Parathyroid adenoma (tissue), 2 donors: ENCODE measurements at regions not wholly inside any gene's neighbourhood (a gene's known extent, or its start where the extent isn't known, plus 50 kb on each side); places are given as distances from the start of the nearest gene placed in this dataset.
"Not testable (repeated sequence)": the region's sequence is repeated elsewhere in the genome, so short reads cannot be mapped to it uniquely, and the experiment has no call there.

Source experiments
- H2AFZ ChIP-seq: fragments of 300-600 bp; sonication (generic); one replicate; pipeline ENCODE4 v1.7.0; 2017; ENCODE audit warnings: antibody characterized with exemption, mild to moderate bottlenecking
- H3K27ac ChIP-seq: fragments of 300-600 bp; sonication (generic); one replicate; pipeline ENCODE4 v1.7.0; 2017
- H3K27me3 ChIP-seq: fragments of 300-600 bp; sonication (generic); one replicate; pipeline ENCODE4 v1.7.0; 2017; ENCODE audit warnings: low read length; ENCODE audit not compliant: control insufficient read depth, insufficient read depth
- H3K36me3 ChIP-seq: fragments of 300-600 bp; sonication (generic); one replicate; pipeline ENCODE4 v1.7.0; 2017; ENCODE audit warnings: low read length; ENCODE audit not compliant: control insufficient read depth, insufficient read depth
- H3K4me1 ChIP-seq: fragments of 300-600 bp; sonication (generic); one replicate; pipeline ENCODE4 v1.7.0; 2017; ENCODE audit warnings: control low read depth
- H3K4me2 ChIP-seq: fragments of 300-600 bp; sonication (generic); one replicate; pipeline ENCODE4 v1.7.0; 2017; ENCODE audit warnings: low read length
- H3K4me3 ChIP-seq: fragments of 300-600 bp; sonication (generic); one replicate; pipeline ENCODE4 v1.7.0; 2017; ENCODE audit warnings: low read depth, low read length
- H3K79me2 ChIP-seq: fragments of 300-600 bp; sonication (generic); one replicate; pipeline ENCODE4 v1.7.0; 2017; ENCODE audit warnings: control low read depth
- H3K9ac ChIP-seq: fragments of 300-600 bp; sonication (generic); one replicate; pipeline ENCODE4 v1.7.0; 2017; ENCODE audit warnings: mild to moderate bottlenecking
- H3K9me3 ChIP-seq: fragments of 300-600 bp; sonication (generic); one replicate; pipeline ENCODE4 v1.7.0; 2017; ENCODE audit warnings: low read length; ENCODE audit not compliant: control insufficient read depth
- TF ChIP-seq, protein P1 (sequence below): fragments of 300-600 bp; sonication (generic); IDR thresholded peaks from one replicate; pipeline ENCODE4 v1.7.0; 2017; ENCODE audit warnings: antibody characterized with exemption, mild to moderate bottlenecking
- donor health status: primary hyperparathyroidism.

DNA sequence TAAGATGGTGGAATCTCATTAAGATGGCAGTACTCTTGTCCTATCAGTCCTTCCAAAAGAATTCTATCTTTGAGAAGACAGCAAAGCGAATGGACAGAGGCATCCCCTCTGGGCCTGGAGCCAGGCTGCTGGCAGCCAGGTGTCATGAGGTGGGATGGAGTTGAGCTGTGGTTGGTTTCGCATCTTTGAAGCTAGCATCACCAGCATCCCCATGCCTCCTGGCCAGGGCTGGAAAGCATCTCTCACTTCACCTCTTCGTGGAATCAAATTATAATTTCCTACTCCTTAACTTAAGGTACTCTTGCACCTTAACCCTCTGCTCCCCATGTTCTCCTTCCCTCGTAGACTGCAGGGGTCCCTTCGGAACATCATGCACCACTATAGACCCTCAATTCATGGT, 248.3 kb downstream of the GADD45G start:
- Histone ChIP-seq H3K4me1 (peaks cover 7% of the 10 kb centered on the region), H3K4me2 (no peak overlapping the region), H3K27ac (no peak overlapping the region)

DNA sequence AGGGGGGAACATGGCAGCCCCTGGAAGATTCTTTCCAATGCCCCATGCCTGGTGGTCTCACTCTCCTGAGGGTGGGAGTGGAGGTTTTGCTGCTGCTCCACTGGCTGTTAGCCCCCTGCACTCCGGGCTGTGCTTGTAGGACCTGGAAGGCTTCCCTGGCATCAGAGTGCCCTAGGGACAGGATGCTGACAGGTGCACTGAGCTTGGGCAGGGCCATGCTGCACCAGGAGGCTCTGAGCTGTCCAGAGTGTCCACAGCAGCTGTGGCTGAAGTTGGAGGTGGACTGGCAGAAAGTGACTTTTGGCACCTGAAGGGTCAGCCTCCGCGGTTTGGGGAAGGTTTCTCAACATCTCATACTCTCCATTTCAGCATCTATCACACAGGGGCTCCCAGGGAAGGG, 249.1 kb downstream of the GADD45G start:
- H3K9ac ChIP-seq: no peak overlapping the region
- TF ChIP-seq, protein P1, sequence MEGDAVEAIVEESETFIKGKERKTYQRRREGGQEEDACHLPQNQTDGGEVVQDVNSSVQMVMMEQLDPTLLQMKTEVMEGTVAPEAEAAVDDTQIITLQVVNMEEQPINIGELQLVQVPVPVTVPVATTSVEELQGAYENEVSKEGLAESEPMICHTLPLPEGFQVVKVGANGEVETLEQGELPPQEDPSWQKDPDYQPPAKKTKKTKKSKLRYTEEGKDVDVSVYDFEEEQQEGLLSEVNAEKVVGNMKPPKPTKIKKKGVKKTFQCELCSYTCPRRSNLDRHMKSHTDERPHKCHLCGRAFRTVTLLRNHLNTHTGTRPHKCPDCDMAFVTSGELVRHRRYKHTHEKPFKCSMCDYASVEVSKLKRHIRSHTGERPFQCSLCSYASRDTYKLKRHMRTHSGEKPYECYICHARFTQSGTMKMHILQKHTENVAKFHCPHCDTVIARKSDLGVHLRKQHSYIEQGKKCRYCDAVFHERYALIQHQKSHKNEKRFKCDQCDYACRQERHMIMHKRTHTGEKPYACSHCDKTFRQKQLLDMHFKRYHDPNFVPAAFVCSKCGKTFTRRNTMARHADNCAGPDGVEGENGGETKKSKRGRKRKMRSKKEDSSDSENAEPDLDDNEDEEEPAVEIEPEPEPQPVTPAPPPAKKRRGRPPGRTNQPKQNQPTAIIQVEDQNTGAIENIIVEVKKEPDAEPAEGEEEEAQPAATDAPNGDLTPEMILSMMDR: no peak
- no peaks in the 10 kb centered on the region for H3K27me3 ChIP-seq
- no peaks in the 10 kb centered on the region for H3K79me2 ChIP-seq
- no peaks in the 10 kb centered on the region for H3K9me3 ChIP-seq
- H3K4me2 ChIP-seq: no peak overlapping the region
- no peak overlapping the region for H2AFZ ChIP-seq
- H3K4me3 ChIP-seq: no peak overlapping the region
- H3K27ac ChIP-seq: no peak overlapping the region
- H3K36me3 ChIP-seq: no peaks in the 10 kb centered on the region
- H3K4me1 ChIP-seq: peaks cover 7% of the 10 kb centered on the region

More for the DNA sequence above, 248.3 kb downstream of the GADD45G start:
- no peak overlapping the region for H3K9ac ChIP-seq
- H3K79me2 ChIP-seq: no peaks in the 10 kb centered on the region
- H3K36me3 ChIP-seq: no peaks in the 10 kb centered on the region
- no peak overlapping the region for H3K4me3 ChIP-seq
- no peaks in the 10 kb centered on the region for H3K9me3 ChIP-seq
- H3K27me3 ChIP-seq: no peaks in the 10 kb centered on the region
- TF ChIP-seq, protein P1: no peak
- H2AFZ ChIP-seq: no peak overlapping the region

DNA sequence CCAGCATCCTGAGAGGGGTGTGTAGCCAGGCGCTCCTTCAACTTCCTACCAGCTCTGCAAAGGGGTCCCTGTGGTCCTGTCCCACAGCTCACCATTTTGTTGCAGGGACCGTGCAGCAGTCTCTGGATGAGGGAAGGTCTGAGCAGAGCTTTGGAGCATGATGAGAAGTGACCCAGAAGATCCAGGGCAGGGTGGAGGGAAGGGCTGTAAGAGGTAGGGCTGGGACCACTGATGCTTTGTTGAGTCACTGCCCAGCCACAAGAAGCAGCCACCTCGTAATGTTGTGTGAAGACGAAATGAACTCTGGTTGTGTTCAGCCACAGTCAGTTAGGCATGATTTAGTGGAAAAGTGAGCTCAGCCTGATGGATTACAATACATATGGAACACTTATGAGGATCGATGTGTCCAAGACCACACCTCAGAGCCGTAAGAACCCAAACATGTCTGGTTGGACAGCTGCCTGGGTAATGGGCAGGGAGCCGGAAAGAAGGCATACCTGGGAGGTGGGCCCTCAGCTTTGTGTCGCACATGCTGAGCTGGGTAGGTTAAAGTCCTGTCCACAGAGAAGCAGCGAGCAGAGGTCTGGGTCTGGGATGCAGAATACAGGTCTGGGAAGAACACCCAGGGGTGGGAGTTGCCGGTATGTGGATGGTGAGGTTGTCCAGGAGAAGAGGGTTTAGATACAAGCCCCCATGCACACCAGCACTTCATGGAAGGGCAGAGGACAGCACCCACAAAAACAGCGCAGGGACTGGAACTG, 250.1 kb downstream of the GADD45G start:
- no peaks in the 10 kb centered on the region for H3K36me3 ChIP-seq
- H3K27me3 ChIP-seq: no peaks in the 10 kb centered on the region
- H3K4me1 ChIP-seq: peaks cover 7% of the 10 kb centered on the region
- H3K79me2 ChIP-seq: no peaks in the 10 kb centered on the region
- no peak overlapping the region for H3K4me3 ChIP-seq
- no peak overlapping the region for H3K9ac ChIP-seq
- no peak overlapping the region for H2AFZ ChIP-seq
- TF ChIP-seq, protein P1: no peak
- no peak overlapping the region for H3K4me2 ChIP-seq
- no peak overlapping the region for H3K27ac ChIP-seq
- no peaks in the 10 kb centered on the region for H3K9me3 ChIP-seq

DNA sequence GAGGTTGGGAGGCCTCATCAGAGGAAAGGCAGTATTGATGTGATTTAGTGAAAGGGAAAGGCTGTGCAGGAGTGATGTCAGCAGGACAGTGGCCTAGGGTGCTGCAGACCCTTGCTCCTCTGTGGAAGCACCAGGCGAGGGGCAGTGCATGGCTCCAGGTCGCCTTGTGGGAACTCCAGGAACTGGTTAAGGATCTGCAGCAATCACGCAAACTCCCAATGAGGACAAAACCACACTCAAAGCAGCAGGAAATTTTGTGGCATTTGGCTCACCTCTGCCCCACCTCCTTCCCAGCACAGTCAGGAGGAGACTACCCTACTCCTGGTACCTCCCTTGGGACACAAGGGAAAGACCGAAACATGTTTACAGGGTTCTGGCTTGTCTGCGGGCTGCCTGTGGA, 251.5 kb downstream of the GADD45G start:
- not testable (repeated sequence) for H3K4me3 ChIP-seq, H3K27me3 ChIP-seq, H3K79me2 ChIP-seq, H3K4me1 ChIP-seq, H3K9ac ChIP-seq, H3K36me3 ChIP-seq, H3K4me2 ChIP-seq, H2AFZ ChIP-seq, H3K27ac ChIP-seq, H3K9me3 ChIP-seq

DNA sequence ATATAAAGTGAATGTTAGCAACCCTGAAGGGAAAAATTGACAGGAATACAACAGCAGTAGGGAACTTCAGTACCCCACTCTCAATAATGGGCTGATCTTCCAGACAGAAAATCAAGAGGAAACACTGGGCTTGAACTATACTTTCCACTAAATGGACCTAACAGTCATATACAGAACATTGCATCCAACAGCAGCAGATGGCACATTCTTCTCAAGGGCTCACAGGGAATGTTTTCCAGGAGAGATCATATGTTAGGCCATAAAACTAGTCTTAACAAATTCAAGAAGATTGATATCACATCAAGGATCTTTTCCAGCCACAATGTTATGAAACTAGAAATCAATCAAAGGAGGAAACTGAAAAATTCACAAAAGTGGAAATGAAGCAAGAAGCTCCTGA, 252.1 kb downstream of the GADD45G start:
- not testable (repeated sequence) for H3K27ac ChIP-seq, H3K79me2 ChIP-seq, H3K9me3 ChIP-seq

DNA sequence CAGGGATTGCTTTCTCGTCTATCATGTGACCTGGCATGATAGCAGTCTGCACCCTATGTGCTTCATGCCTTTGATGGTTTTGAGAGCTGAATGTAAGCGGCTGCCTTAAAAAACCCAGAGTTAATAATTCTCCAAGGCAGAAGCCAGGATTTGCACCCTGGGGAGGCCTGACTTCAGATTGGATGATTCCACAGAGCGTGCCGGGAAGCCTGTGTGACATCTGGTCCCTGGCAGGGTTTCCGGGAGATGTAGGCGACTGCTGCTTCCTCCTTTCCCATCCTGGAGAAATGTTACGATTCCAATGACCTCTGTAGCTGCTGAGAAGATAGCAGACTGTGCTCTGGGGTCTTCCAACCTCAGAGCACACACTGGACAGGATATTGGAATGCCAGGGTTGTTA, 255.0 kb downstream of the GADD45G start:
- not testable (repeated sequence) for H3K9ac ChIP-seq, H3K4me1 ChIP-seq, H3K4me2 ChIP-seq, H3K36me3 ChIP-seq, H3K4me3 ChIP-seq, H3K79me2 ChIP-seq, H2AFZ ChIP-seq, H3K27me3 ChIP-seq, H3K27ac ChIP-seq, H3K9me3 ChIP-seq

More for the DNA sequence above, 252.1 kb downstream of the GADD45G start:
- not testable (repeated sequence) for H3K4me1 ChIP-seq, H3K36me3 ChIP-seq, H3K4me2 ChIP-seq, H2AFZ ChIP-seq, H3K4me3 ChIP-seq, H3K27me3 ChIP-seq, H3K9ac ChIP-seq

DNA sequence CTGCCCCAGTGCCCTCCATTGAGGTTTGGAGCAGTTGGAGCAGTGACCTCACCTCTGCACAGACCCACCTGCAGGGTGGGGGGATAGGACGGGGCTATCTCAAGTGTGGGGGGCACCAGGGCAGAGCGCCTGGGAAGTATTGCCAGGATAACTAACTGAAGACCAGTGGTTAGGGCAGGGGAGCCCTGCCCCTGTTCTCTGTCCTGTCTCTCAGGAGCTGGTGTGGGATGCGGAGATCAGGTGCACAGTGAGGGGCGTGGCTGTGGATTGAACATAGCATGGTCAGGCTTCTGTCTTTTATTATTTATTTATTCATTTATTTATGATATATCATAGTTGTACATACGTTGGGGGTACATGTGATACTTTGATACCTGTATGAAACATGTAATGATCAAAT, 256.6 kb downstream of the GADD45G start:
- H3K4me3 ChIP-seq, H3K9me3 ChIP-seq, H2AFZ ChIP-seq, H3K9ac ChIP-seq, H3K4me1 ChIP-seq, H3K79me2 ChIP-seq, H3K4me2 ChIP-seq, H3K36me3 ChIP-seq, H3K27ac ChIP-seq, H3K27me3 ChIP-seq: not testable (repeated sequence)
